A549 (cell line): ENCODE measurements at regions not wholly inside any gene's neighbourhood (a gene's known extent, or its start where the extent isn't known, plus 50 kb on each side); places are given as distances from the start of the nearest gene placed in this dataset.

Experiments used
- ATAC-seq, 2 experiments: fragments of 200-7000 bp in 1 of 2; fragments of >200 bp in 1 of 2; cut with Nextera tagmentation in 1 of 2; cut with Tn5 transposase in 1 of 2; 3 replicates each; pipeline versions ENCODE4 v1.8.0 to v1.9.1; 2018 to 2020; ENCODE audit warnings: mild to moderate bottlenecking in 1 of 2, moderate library complexity in 1 of 2
- CTCF ChIA-PET: fragments of 300-600 bp; sonication (Branson Sonifier 250); formaldehyde crosslinking; extraction: SDS; loops from one replicate; lab custom pipeline; 2021; ENCODE audit warnings: antibody characterized with exemption, inconsistent platforms; lab: Yijun Ruan, JAX
- POLR2A ChIA-PET: fragments of 350-600 bp; formaldehyde crosslinking; extraction: SDS; loops from one replicate; lab custom pipeline; 2021; ENCODE audit warnings: antibody characterized with exemption, inconsistent platforms; lab: Yijun Ruan, JAX
- DNase-seq, 2 experiments: peaks; one replicate each; pipeline versions ENCODE4 v3.0.0 to v3.0.0-alpha.2; 2011 to 2016; ENCODE audit warnings: low read depth in 1 of 2, low spot score in 1 of 2
- FAIRE-seq: peaks from 2 replicates; lab custom pipeline; 2011; peaks lifted over from hg19 to GRCh38; lab: Jason Lieb, UNC
- H3K27ac ChIP-seq, 2 experiments: fragments of >200 bp; sonication (Bioruptor Twin); formaldehyde crosslinking; 3 replicates each; pipeline ENCODE4 v1.5.1; 2016 to 2017
- H3K4me1 ChIP-seq: fragments of >200 bp; sonication (Bioruptor Twin); formaldehyde crosslinking; 3 replicates; pipeline ENCODE4 v1.6.1; 2016
- H3K4me2 ChIP-seq: fragments of >200 bp; sonication (Bioruptor Twin); formaldehyde crosslinking; 3 replicates; pipeline ENCODE4 v1.6.1; 2016
- H3K4me3 ChIP-seq: fragments of >200 bp; sonication (Bioruptor Twin); formaldehyde crosslinking; 3 replicates; pipeline ENCODE4 v1.5.1; 2016
- H3K9me3 ChIP-seq: fragments of >200 bp; sonication (Bioruptor Twin); formaldehyde crosslinking; 3 replicates; pipeline ENCODE4 v1.6.1; 2016
- BHLHE40 ChIP-seq: IDR thresholded peaks from 2 replicates; pipeline ENCODE4 v1.6.1; 2012; ENCODE audit warnings: low read depth, low read length, inconsistent platforms
- CEBPB ChIP-seq, 2 experiments: fragments of >200 bp in 1 of 2; sonication (Bioruptor Twin) in 1 of 2; formaldehyde crosslinking in 1 of 2; IDR thresholded peaks; 2 replicates each; pipeline ENCODE4 v1.6.1; 2012 to 2016
- CHD2 ChIP-seq: fragments of 150-350 bp; IDR thresholded peaks from 2 replicates; pipeline ENCODE4 v1.6.1; 2014; ENCODE audit warnings: low read length; ENCODE audit not compliant: partially characterized antibody
- CHD4 ChIP-seq: fragments of 200-600 bp; sonication (generic); IDR thresholded peaks from 2 replicates; pipeline ENCODE4 v1.6.1; 2016; ENCODE audit warnings: antibody characterized with exemption, mild to moderate bottlenecking, borderline replicate concordance
- EHF ChIP-seq: fragments of 250-450 bp; sonication (Bioruptor Pico); IDR thresholded peaks from 2 replicates; pipeline ENCODE4 v1.5.0; 2020; ENCODE audit warnings: mild to moderate bottlenecking
- EHMT2 ChIP-seq: fragments of 200-600 bp; sonication (generic); IDR thresholded peaks from 2 replicates; pipeline ENCODE4 v1.6.1; 2016; ENCODE audit warnings: antibody characterized with exemption, low read depth, mild to moderate bottlenecking, moderate library complexity
- EP300 ChIP-seq, 2 experiments: fragments of >200 bp; sonication (Bioruptor Twin); formaldehyde crosslinking; IDR thresholded peaks; 2 replicates in 1 of 2; 3 replicates in 1 of 2; pipeline ENCODE4 v1.6.1; 2016 to 2017
- FOSB ChIP-seq: fragments of 250-450 bp; sonication (Bioruptor Pico); IDR thresholded peaks from 2 replicates; pipeline ENCODE4 v1.5.0; 2020; ENCODE audit warnings: mild to moderate bottlenecking, moderate library complexity
- HDAC2 ChIP-seq: fragments of 200-600 bp; sonication (generic); IDR thresholded peaks from 2 replicates; pipeline ENCODE4 v1.6.1; 2016
- JUN ChIP-seq, 2 experiments: fragments of >200 bp; sonication (Bioruptor Twin); formaldehyde crosslinking; IDR thresholded peaks; 2 replicates in 1 of 2; 3 replicates in 1 of 2; pipeline ENCODE4 v1.6.1; 2016 to 2017
- JUNB ChIP-seq: fragments of >200 bp; sonication (Bioruptor Twin); formaldehyde crosslinking; IDR thresholded peaks from 2 replicates; pipeline ENCODE4 v1.6.1; 2016
- KDM1A ChIP-seq: fragments of 200-600 bp; sonication (generic); IDR thresholded peaks from 2 replicates; pipeline ENCODE4 v1.6.1; 2016; ENCODE audit warnings: low read depth, mild to moderate bottlenecking
- KDM5A ChIP-seq: fragments of 200-600 bp; sonication (generic); IDR thresholded peaks from 2 replicates; pipeline ENCODE4 v1.6.1; 2016; ENCODE audit warnings: antibody characterized with exemption, mild to moderate bottlenecking
- MAFK ChIP-seq: fragments of 450-650 bp; IDR thresholded peaks from 2 replicates; pipeline ENCODE4 v1.6.1; 2014; ENCODE audit not compliant: partially characterized antibody
- PHF8 ChIP-seq: fragments of 200-600 bp; sonication (generic); IDR thresholded peaks from 2 replicates; pipeline ENCODE4 v1.6.1; 2016; ENCODE audit warnings: low read depth, mild to moderate bottlenecking, antibody characterized with exemption, moderate library complexity, borderline replicate concordance
- POLR2A ChIP-seq: IDR thresholded peaks from 2 replicates; pipeline ENCODE4 v1.6.1; 2012; ENCODE audit warnings: mild to moderate bottlenecking, low read length
- RARB ChIP-seq: fragments of 250-450 bp; sonication (Bioruptor Pico); IDR thresholded peaks from 2 replicates; pipeline ENCODE4 v1.8.0; 2021; ENCODE audit warnings: mild to moderate bottlenecking, moderate library complexity
- SMC3 ChIP-seq: fragments of >200 bp; sonication (Bioruptor Twin); formaldehyde crosslinking; IDR thresholded peaks from 3 replicates; pipeline ENCODE4 v1.6.1; 2018; ENCODE audit warnings: inconsistent platforms
- SREBF2 ChIP-seq: fragments of 450-650 bp; IDR thresholded peaks from 2 replicates; pipeline ENCODE4 v1.6.1; 2014; ENCODE audit warnings: mild to moderate bottlenecking, moderate library complexity
- ZSCAN20 ChIP-seq: fragments of 250-450 bp; sonication (Bioruptor Pico); IDR thresholded peaks from 2 replicates; pipeline ENCODE4 v1.8.0; 2022; ENCODE audit warnings: mild to moderate bottlenecking, moderate library complexity
- WGBS: methylation state at CpG from one replicate; pipeline ENCODE4 v1.1.6; 2017; ENCODE audit errors: missing lambda C conversion rate; 5-methylcytosine and 5-hydroxymethylcytosine counted together
- TF ChIP-seq, protein P1 (sequence below): IDR thresholded peaks from 2 replicates; pipeline ENCODE4 v1.6.1; 2012
- TF ChIP-seq, protein P2 (sequence below): fragments of 250-450 bp; sonication (Bioruptor Pico); IDR thresholded peaks from 2 replicates; pipeline ENCODE4 v1.5.0; 2021; ENCODE audit warnings: mild to moderate bottlenecking, moderate library complexity, borderline replicate concordance
- TF ChIP-seq, protein P3 (sequence below): fragments of >200 bp; sonication (Bioruptor Twin); formaldehyde crosslinking; IDR thresholded peaks from 2 replicates; pipeline ENCODE4 v1.6.1; 2016
- TF ChIP-seq, protein P4 (sequence below): fragments of 150-350 bp; IDR thresholded peaks from 2 replicates; pipeline ENCODE4 v1.6.1; 2014; ENCODE audit warnings: low read depth, mild to moderate bottlenecking, low read length
- TF ChIP-seq, protein P5 (sequence below): fragments of 450-650 bp; IDR thresholded peaks from 2 replicates; pipeline ENCODE4 v1.6.1; 2014; ENCODE audit warnings: antibody characterized with exemption
- TF ChIP-seq, protein P6 (sequence below): IDR thresholded peaks from 2 replicates; pipeline ENCODE4 v1.6.1; 2012
- TF ChIP-seq, protein P7 (sequence below): IDR thresholded peaks from 2 replicates; pipeline ENCODE4 v1.6.1; 2012; ENCODE audit warnings: low read depth, borderline replicate concordance
- TF ChIP-seq, protein P8 (sequence below): fragments of >200 bp; sonication (Bioruptor Twin); formaldehyde crosslinking; IDR thresholded peaks from 3 replicates; pipeline ENCODE4 v1.5.1; 2016
- TF ChIP-seq, protein P9 (sequence below): fragments of 250-450 bp; sonication (Bioruptor Pico); IDR thresholded peaks from 2 replicates; pipeline ENCODE4 v1.5.0; 2020; ENCODE audit warnings: low read depth, mild to moderate bottlenecking, moderate library complexity

DNA sequence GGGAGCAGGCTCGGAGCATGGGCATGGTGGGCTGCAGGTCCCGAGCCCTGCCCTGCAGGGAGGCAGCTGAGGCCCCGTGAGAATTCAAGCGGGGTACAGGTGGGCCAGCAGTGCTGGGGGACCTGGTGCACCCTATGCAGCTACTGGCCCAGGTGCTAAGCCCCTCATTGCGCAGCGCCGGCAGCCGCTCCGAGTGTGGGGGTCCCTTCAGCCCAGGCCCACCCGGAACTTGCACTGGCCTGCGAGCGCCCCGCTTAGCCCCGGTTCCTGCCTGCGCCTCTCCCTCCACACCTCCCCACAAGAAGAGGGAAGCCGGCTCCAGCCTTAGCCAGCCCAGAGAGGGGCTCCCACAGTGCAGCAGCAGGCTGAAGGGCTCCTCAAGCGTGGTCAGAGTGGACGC, 250.7 kb downstream of the CRPPA start:
- POLR2A ChIA-PET, result no interaction called here
- whole genome bisulfite sequencing, result 47% methylated on average over 5 of the region's 18 CpGs
- CTCF ChIA-PET, result no interaction called here
- H3K27ac ChIP-seq, result no peak overlapping the region
- no peak overlapping the region for H3K4me2 ChIP-seq
- no peak for FAIRE-seq
- H3K9me3 ChIP-seq, result no peaks in the 10 kb centered on the region
- H3K4me3 ChIP-seq, result no peak overlapping the region
- no peak for DNase-seq
- ATAC-seq, result no peak
- TF ChIP-seq CHD2 (no peak), SREBF2 (no peak), EHF (CRISPR knock-in tag) (no peak), KDM5A (no peak), PHF8 (no peak), FOSB (CRISPR knock-in tag) (no peak), CEBPB (IDR thresholded peaks at IDR 0.05) (no peak), HDAC2 (no peak)
- TF ChIP-seq, protein P1, sequence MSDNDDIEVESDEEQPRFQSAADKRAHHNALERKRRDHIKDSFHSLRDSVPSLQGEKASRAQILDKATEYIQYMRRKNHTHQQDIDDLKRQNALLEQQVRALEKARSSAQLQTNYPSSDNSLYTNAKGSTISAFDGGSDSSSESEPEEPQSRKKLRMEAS, result no peak
- TF ChIP-seq, protein P2, sequence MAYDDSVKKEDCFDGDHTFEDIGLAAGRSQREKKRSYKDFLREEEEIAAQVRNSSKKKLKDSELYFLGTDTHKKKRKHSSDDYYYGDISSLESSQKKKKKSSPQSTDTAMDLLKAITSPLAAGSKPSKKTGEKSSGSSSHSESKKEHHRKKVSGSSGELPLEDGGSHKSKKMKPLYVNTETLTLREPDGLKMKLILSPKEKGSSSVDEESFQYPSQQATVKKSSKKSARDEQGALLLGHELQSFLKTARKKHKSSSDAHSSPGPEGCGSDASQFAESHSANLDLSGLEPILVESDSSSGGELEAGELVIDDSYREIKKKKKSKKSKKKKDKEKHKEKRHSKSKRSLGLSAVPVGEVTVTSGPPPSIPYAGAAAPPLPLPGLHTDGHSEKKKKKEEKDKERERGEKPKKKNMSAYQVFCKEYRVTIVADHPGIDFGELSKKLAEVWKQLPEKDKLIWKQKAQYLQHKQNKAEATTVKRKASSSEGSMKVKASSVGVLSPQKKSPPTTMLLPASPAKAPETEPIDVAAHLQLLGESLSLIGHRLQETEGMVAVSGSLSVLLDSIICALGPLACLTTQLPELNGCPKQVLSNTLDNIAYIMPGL (CRISPR knock-in tag), result no peak
- TF ChIP-seq, protein P3, sequence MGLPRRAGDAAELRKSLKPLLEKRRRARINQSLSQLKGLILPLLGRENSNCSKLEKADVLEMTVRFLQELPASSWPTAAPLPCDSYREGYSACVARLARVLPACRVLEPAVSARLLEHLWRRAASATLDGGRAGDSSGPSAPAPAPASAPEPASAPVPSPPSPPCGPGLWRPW, result no peak
- TF ChIP-seq, protein P4, sequence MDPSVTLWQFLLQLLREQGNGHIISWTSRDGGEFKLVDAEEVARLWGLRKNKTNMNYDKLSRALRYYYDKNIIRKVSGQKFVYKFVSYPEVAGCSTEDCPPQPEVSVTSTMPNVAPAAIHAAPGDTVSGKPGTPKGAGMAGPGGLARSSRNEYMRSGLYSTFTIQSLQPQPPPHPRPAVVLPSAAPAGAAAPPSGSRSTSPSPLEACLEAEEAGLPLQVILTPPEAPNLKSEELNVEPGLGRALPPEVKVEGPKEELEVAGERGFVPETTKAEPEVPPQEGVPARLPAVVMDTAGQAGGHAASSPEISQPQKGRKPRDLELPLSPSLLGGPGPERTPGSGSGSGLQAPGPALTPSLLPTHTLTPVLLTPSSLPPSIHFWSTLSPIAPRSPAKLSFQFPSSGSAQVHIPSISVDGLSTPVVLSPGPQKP, result no peak
- TF ChIP-seq, protein P5, sequence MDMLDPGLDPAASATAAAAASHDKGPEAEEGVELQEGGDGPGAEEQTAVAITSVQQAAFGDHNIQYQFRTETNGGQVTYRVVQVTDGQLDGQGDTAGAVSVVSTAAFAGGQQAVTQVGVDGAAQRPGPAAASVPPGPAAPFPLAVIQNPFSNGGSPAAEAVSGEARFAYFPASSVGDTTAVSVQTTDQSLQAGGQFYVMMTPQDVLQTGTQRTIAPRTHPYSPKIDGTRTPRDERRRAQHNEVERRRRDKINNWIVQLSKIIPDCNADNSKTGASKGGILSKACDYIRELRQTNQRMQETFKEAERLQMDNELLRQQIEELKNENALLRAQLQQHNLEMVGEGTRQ, result no peak
- TF ChIP-seq, protein P6, sequence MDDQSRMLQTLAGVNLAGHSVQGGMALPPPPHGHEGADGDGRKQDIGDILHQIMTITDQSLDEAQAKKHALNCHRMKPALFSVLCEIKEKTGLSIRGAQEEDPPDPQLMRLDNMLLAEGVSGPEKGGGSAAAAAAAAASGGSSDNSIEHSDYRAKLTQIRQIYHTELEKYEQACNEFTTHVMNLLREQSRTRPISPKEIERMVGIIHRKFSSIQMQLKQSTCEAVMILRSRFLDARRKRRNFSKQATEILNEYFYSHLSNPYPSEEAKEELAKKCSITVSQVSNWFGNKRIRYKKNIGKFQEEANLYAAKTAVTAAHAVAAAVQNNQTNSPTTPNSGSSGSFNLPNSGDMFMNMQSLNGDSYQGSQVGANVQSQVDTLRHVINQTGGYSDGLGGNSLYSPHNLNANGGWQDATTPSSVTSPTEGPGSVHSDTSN, result no peak
- no peaks in the 10 kb centered on the region for H3K4me1 ChIP-seq

DNA sequence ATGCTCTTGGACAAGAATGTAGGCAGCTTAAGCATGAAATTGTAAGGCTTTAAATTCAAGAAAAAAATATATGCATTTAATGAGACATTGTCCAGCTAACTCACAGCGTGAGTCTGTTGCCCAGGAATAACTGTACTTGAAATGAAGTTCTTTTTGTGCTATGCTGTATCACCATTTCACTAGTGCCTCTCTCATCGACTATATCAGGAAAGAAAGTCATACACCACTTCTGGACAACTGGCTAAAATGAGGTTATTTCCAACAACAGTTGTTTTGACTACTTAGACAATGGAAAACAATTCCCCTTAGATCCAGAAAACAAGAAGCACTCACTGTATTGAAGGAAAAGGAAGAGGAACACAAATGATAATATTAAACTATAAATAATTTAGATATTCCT, 251.8 kb downstream of the CRPPA start:
- Histone ChIP-seq H3K27ac (no peak overlapping the region), H3K4me2 (no peak overlapping the region), H3K9me3 (no peaks in the 10 kb centered on the region), H3K4me1 (no peaks in the 10 kb centered on the region), H3K4me3 (no peak overlapping the region)
- no peak for DNase-seq
- 15% methylated on average over 2 of the region's 2 CpGs for WGBS
- ATAC-seq, result no peak
- no peak for TF ChIP-seq CHD4
- TF ChIP-seq ZSCAN20 (CRISPR knock-in tag), result no peak
- no peak for TF ChIP-seq MAFK
- no peak for TF ChIP-seq JUN (IDR thresholded peaks at IDR 0.05)
- no peak for TF ChIP-seq EHF (CRISPR knock-in tag)
- TF ChIP-seq SMC3, result no peak
- no peak for TF ChIP-seq POLR2A
- TF ChIP-seq EHMT2, result no peak
- TF ChIP-seq, protein P7, sequence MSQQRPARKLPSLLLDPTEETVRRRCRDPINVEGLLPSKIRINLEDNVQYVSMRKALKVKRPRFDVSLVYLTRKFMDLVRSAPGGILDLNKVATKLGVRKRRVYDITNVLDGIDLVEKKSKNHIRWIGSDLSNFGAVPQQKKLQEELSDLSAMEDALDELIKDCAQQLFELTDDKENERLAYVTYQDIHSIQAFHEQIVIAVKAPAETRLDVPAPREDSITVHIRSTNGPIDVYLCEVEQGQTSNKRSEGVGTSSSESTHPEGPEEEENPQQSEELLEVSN, result no peak
- TF ChIP-seq, protein P1, result no peak
- TF ChIP-seq KDM1A, result no peak
- TF ChIP-seq, protein P8, sequence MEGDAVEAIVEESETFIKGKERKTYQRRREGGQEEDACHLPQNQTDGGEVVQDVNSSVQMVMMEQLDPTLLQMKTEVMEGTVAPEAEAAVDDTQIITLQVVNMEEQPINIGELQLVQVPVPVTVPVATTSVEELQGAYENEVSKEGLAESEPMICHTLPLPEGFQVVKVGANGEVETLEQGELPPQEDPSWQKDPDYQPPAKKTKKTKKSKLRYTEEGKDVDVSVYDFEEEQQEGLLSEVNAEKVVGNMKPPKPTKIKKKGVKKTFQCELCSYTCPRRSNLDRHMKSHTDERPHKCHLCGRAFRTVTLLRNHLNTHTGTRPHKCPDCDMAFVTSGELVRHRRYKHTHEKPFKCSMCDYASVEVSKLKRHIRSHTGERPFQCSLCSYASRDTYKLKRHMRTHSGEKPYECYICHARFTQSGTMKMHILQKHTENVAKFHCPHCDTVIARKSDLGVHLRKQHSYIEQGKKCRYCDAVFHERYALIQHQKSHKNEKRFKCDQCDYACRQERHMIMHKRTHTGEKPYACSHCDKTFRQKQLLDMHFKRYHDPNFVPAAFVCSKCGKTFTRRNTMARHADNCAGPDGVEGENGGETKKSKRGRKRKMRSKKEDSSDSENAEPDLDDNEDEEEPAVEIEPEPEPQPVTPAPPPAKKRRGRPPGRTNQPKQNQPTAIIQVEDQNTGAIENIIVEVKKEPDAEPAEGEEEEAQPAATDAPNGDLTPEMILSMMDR, result no peak
- TF ChIP-seq, protein P9, sequence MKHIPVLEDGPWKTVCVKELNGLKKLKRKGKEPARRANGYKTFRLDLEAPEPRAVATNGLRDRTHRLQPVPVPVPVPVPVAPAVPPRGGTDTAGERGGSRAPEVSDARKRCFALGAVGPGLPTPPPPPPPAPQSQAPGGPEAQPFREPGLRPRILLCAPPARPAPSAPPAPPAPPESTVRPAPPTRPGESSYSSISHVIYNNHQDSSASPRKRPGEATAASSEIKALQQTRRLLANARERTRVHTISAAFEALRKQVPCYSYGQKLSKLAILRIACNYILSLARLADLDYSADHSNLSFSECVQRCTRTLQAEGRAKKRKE (CRISPR knock-in tag), result no peak
- TF ChIP-seq BHLHE40, result no peak
- no peak for TF ChIP-seq RARB
- TF ChIP-seq EP300 (IDR thresholded peaks at IDR 0.05), result no peak
- TF ChIP-seq JUNB, result no peak
- CTCF ChIA-PET, result no interaction called here
- POLR2A ChIA-PET, result no interaction called here
- FAIRE-seq, result no peak
